Thyroid gland (tissue), 4 donors: ENCODE measurements at regions not wholly inside any gene's neighbourhood (a gene's known extent, or its start where the extent isn't known, plus 50 kb on each side); places are given as distances from the start of the nearest gene placed in this dataset.

Source experiments
- DNase-seq, 2 donors: peaks; one replicate each; pipeline ENCODE4 v3.0.0-alpha.2; 2019
- H3K27ac ChIP-seq, 3 donors: fragments of 200-600 bp; sonication (generic); 1 replicate in 2 of 3; 2 replicates in 1 of 3; pipeline ENCODE4 v1.5.1; 2016 to 2019; ENCODE audit warnings: mild to moderate bottlenecking in 1 of 3, moderate library complexity in 1 of 3
- H3K27me3 ChIP-seq: fragments of 200-600 bp; sonication (generic); one replicate; pipeline ENCODE4 v1.5.1; 2019
- H3K36me3 ChIP-seq, 2 donors: fragments of 200-600 bp; sonication (generic); one replicate each; pipeline ENCODE4 v1.5.1; 2016 to 2019
- H3K4me1 ChIP-seq, 2 donors: fragments of 200-600 bp; sonication (generic); one replicate each; pipeline ENCODE4 v1.5.1; 2017 to 2019
- H3K4me3 ChIP-seq, 3 donors: fragments of 200-600 bp; sonication (generic); replicated peaks in 1 of 3; 1 replicate in 2 of 3; 2 replicates in 1 of 3; pipeline ENCODE4 v1.5.1; 2016; ENCODE audit warnings: mild to moderate bottlenecking in 1 of 3
- H3K9me3 ChIP-seq: fragments of 200-600 bp; sonication (generic); one replicate; pipeline ENCODE4 v1.5.1; 2017
- POLR2A ChIP-seq, 2 donors: fragments of 450-650 bp; IDR thresholded peaks; one replicate each; pipeline ENCODE4 v1.6.1; 2017; ENCODE audit warnings: antibody characterized with exemption in 2 of 2, mild to moderate bottlenecking in 2 of 2, moderate library complexity in 1 of 2
- WGBS, 2 donors: methylation state at CpG; one replicate each; pipeline ENCODE4 v1.1.5; 2017; 5-methylcytosine and 5-hydroxymethylcytosine counted together
- intact Hi-C: fragments of 100-400 bp; cut with DNase I; formaldehyde crosslinking; loops from one replicate; pipeline ENCODE4 v1.15.1; 2023
- TF ChIP-seq, protein P1 (sequence below), 6 experiments: fragments of 200-600 bp in 3 of 6; fragments of 450-650 bp in 3 of 6; sonication (generic) in 3 of 6; IDR thresholded peaks; one replicate each; pipeline ENCODE4 v1.5.1; 2016 to 2019; ENCODE audit warnings: antibody characterized with exemption in 6 of 6, mild to moderate bottlenecking in 2 of 6, inconsistent platforms in 1 of 6, moderate library complexity in 1 of 6

DNA sequence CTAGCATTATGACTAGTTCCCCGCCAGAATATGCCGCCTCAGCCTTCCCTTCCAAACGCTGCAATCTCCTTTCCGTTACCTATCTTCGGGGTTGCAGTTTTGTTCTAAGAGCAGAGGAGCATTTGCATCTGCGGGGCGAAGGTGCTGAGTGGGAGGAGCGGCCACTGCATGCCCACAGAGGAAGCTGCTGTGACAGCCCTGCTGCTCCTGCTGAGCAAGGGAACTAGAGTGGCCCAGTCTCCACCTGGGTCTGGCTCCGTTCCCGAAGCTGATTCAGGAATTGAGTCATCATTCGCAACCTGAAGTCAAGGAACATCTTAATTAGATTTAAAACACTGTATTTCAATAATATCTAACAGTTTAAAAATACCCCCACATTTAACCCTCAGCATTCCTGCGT is 98.2 kb upstream of the TJP1 start:
- H3K9me3 ChIP-seq = no peaks in the 10 kb centered on the region
- intact Hi-C loops = no loop called here
- H3K27me3 ChIP-seq = no peaks in the 10 kb centered on the region
- WGBS, 2 donors = 52 to 55% methylated on average over 12 of the region's 12 CpGs
- TF ChIP-seq, protein P1, sequence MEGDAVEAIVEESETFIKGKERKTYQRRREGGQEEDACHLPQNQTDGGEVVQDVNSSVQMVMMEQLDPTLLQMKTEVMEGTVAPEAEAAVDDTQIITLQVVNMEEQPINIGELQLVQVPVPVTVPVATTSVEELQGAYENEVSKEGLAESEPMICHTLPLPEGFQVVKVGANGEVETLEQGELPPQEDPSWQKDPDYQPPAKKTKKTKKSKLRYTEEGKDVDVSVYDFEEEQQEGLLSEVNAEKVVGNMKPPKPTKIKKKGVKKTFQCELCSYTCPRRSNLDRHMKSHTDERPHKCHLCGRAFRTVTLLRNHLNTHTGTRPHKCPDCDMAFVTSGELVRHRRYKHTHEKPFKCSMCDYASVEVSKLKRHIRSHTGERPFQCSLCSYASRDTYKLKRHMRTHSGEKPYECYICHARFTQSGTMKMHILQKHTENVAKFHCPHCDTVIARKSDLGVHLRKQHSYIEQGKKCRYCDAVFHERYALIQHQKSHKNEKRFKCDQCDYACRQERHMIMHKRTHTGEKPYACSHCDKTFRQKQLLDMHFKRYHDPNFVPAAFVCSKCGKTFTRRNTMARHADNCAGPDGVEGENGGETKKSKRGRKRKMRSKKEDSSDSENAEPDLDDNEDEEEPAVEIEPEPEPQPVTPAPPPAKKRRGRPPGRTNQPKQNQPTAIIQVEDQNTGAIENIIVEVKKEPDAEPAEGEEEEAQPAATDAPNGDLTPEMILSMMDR (IDR thresholded peaks at IDR 0.05) = no peak
- no peak for TF ChIP-seq POLR2A (IDR thresholded peaks at IDR 0.05)
- H3K4me1 ChIP-seq = peaks cover 0 to 12% of the 10 kb centered on the region in 2 donors
- peak; percentile 72 to 85 for DNase-seq
- H3K27ac ChIP-seq = no peak overlapping the region
- H3K4me3 ChIP-seq = no peak overlapping the region
- no peaks in the 10 kb centered on the region for H3K36me3 ChIP-seq

DNA sequence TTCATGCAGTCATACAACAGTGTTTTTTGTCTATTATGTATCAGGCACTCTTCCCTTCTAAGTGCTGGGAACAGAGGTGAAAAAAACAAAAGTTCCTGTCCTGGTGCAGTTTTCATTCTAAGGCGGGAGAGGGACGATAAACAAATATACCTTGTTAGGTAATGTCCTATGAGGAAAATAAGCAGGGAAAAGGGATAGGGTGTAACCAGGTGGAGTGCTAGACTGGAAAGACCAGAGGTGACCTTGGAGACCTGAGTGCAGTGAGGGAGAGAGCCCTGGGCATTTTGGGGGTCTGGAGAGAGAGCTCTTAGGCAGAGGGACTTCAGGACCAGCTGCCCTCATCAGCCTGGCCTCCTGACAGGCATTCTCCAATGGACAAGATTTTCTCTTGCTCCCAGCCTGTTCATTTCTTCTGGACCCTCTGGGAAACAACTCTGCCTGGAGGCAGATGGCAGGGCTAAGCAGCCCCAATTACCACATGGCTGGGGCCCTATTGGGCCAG is 97.2 kb upstream of the TJP1 start:
- no peaks in the 10 kb centered on the region for H3K9me3 ChIP-seq
- peaks cover 0 to under 1% of the 10 kb centered on the region in 2 donors for H3K4me1 ChIP-seq
- H3K27me3 ChIP-seq = no peaks in the 10 kb centered on the region
- 93 to 98% methylated on average over 2 of the region's 2 CpGs for WGBS, 2 donors
- no peaks in the 10 kb centered on the region for H3K36me3 ChIP-seq
- intact Hi-C loops = no loop called here
- no peak overlapping the region for H3K27ac ChIP-seq
- TF ChIP-seq, protein P1 (IDR thresholded peaks at IDR 0.05) = no peak
- no peak for TF ChIP-seq POLR2A (IDR thresholded peaks at IDR 0.05)
- no peak overlapping the region for H3K4me3 ChIP-seq
- no peak for DNase-seq

DNA sequence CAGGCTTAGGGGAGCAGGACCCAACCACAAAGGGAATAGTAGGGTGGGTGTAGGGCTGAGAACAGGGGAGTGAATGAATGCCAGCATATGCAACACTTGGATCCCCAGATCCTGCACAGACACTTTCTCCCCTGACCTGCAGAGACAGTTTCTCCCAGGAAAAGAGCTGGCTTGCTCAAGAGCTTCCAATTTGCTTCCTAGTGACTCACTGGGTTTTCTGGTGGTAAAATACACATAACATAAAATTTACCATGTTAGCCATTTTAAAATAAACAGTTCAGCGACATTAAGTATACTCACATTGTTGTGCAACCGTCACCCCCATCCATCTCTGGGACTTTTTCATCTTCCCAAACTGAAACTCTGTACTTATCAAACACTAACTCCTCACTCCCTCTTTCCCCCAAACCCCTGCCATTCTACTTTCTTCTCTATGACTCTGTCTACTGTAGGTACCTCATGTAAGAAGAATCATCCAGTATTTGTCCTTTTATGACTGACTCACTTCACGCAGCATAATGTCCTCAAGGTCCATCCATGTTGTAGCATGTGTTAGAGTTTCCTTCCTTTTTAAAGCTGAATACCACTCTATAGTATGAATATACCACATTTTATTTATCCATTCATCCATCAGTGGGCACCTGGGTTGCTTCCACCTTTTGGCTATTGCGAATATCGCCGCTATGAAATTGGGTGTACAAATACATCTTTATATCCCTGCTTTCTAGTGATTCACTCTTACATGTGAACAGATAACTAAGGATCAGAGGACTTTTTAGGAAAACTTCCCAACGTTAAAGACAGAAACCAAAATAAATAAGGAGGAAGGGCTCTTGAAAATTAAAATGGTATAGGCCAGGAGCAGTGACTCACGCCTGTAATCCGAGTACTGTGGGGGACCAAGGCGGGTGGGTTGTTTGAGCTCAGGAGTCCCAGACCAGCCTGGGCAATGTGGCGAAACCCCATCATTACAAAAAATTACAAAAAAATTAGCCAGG is 95.6 kb upstream of the TJP1 start:
- intact Hi-C loops = no loop called here
- WGBS, 2 donors = 84 to 91% methylated on average over 11 of the region's 11 CpGs
- H3K4me3 ChIP-seq = no peak overlapping the region
- DNase-seq = no peak
- TF ChIP-seq POLR2A (IDR thresholded peaks at IDR 0.05) = no peak
- TF ChIP-seq, protein P1 (IDR thresholded peaks at IDR 0.05) = no peak
- no peaks in the 10 kb centered on the region for H3K36me3 ChIP-seq
- no peaks in the 10 kb centered on the region for H3K9me3 ChIP-seq
- no peaks in the 10 kb centered on the region for H3K27me3 ChIP-seq
- H3K4me1 ChIP-seq = no peaks in the 10 kb centered on the region
- H3K27ac ChIP-seq = no peak overlapping the region

DNA sequence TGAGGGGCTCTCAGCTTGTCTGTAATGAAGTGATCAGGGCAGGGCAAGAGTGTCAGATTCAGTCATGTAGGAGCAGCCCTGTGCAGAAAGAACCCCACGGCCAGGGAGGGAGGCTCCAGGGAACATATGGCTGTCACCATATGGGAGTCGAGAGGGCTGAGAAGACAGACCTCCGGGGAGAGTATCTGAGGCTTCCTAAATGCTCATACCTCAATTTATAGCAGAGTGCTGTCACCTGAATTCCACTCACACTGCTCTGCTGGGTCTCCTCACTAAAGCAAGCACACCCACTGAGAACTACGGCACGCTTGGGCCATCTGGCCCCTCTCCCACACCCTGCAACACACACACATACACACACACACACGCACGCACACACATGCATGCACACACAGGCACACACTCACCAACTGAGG is 92.3 kb upstream of the TJP1 start:
- WGBS, 2 donors = 65 to 80% methylated on average over 7 of the region's 7 CpGs
- Histone ChIP-seq H3K36me3 (no peaks in the 10 kb centered on the region), H3K4me3 (no peak overlapping the region), H3K27me3 (no peaks in the 10 kb centered on the region), H3K27ac (no peak overlapping the region), H3K9me3 (no peaks in the 10 kb centered on the region), H3K4me1 (no peaks in the 10 kb centered on the region)
- no peak for TF ChIP-seq POLR2A (IDR thresholded peaks at IDR 0.05)
- TF ChIP-seq, protein P1 (IDR thresholded peaks at IDR 0.05) = no peak
- intact Hi-C loops = no loop called here
- no peak for DNase-seq

DNA sequence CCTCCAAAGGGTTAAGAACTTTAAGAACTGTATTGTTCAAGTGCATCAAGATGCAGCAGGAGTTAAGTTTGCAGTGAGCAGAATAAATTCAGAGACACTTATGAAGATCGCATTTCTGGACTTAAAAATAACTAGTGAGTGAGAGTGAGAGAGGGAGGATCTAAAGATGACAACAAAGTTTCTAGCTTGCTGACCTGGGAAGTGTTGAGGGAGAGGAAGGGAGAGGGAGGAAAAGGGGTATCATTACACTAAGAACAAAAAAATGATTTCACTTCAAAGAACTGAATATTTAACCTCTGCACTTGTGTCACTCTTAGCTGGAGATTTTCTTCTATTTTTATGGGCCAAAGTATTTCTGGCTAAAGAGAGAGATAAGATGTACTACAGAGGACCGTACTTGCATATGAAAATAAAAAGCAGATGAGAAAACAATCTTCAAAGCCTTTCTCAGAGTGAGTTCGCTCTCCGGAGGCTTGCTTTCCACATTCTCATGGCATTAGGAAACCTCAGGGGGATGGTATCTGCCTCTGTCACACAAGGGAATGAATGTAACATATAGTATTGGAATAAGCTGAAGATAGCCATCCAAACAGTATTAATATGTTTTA is 91.4 kb upstream of the TJP1 start:
- no peak overlapping the region for H3K27ac ChIP-seq
- no peaks in the 10 kb centered on the region for H3K9me3 ChIP-seq
- intact Hi-C loops = no loop called here
- H3K27me3 ChIP-seq = no peaks in the 10 kb centered on the region
- no peak for DNase-seq
- H3K4me1 ChIP-seq = no peaks in the 10 kb centered on the region
- no peaks in the 10 kb centered on the region for H3K36me3 ChIP-seq
- WGBS, 2 donors = 44 to 45% methylated on average over 4 of the region's 4 CpGs
- no peak for TF ChIP-seq POLR2A (IDR thresholded peaks at IDR 0.05)
- TF ChIP-seq, protein P1 (IDR thresholded peaks at IDR 0.05) = no peak
- H3K4me3 ChIP-seq = no peak overlapping the region
